Left cardiac atrium (tissue), 4 donors: ENCODE measurements at regions not wholly inside any gene's neighbourhood (a gene's known extent, or its start where the extent isn't known, plus 50 kb on each side); places are given as distances from the start of the nearest gene placed in this dataset.
"Not testable (repeated sequence)": the region's sequence is repeated elsewhere in the genome, so short reads cannot be mapped to it uniquely, and the experiment has no call there.

Experiments
- ATAC-seq, 2 donors: fragments of 200-7000 bp; cut with Tn5 transposase; one replicate each; pipeline ENCODE4 v1.9.1; 2020; ENCODE audit warnings: mild to moderate bottlenecking in 2 of 2, moderate library complexity in 2 of 2
- DNase-seq: peaks from one replicate; pipeline ENCODE4 v3.0.0-alpha.2; 2020
- intact Hi-C, 2 donors: fragments of 100-400 bp; cut with DNase I; formaldehyde crosslinking; loops; one replicate each; pipeline versions ENCODE4 v1.14.1 to v1.15.1; 2022 to 2023
- donor health status: DM: no; HTN: yes; CAD: no.
- donor health status: DM: no; HTN: yes; CAD: no; lungs with severe emphysema.
- donor health status: DM: yes; HTN: yes; CAD: no.
- donor health status: Dilated cardiomyopathy.

GRCh38 chr12:131279281-131279921, 325.7 kb downstream of the ADGRD1 start:
- DNase-seq = no peak
- intact Hi-C loops = no loop called here
- ATAC-seq = no peak

GRCh38 chr12:131280426-131280825, 326.7 kb downstream of the ADGRD1 start:
- no peak for DNase-seq
- intact Hi-C loops = no loop called here
- ATAC-seq = no peak

DNA sequence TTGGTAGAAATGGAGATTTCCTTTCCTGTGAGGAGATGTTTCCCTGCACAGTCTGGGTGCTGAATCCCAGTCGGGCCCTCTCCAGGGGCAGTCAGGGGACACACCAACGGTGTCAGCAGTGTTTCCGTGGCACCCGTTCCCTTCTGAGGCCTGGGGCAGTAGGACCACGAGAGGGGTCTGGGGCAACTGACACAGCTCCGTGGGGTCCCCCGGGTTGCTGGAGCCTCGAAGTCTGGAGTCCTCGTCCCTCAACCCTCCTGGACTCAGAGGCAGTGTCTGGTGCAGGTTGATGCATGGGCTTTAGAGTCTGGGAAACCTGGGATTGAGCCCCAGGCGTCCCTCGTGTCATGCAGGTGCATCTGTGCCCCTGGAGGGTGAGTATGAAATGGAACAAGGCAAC, 327.3 kb downstream of the ADGRD1 start:
- no peak for DNase-seq
- ATAC-seq = no peak
- intact Hi-C loops = no loop called here

GRCh38 chr12:131282292-131283080, 328.8 kb downstream of the ADGRD1 start:
- ATAC-seq (no peak), DNase-seq (no peak)
- intact Hi-C loops = no loop called here

DNA sequence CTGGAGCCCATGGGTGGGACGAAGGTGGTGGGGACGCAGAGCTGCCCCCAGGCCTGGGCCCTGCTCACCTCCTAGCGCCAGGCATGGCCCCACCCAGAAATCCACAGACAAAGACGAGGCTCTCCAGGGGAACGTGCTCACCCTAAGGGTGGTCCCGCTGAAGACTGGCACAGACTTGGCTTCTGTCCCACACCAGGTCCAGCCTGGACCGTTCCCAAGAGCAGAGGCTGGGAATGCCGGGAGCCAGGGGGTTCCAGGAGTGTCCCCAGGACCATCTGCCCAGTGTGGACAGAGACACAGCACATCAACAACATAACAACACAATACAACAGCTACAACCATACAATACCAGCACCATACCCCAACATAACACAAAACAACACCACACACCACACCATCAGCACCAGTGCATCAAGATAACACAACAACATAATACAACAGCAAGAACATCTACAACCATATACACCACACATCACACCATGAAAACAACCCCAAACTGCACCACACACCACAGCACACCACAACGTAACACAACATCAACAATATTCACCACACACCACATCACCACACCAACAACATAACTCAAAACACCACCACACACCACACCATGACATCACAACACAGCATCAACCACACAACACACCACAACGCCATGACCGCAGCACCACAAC, 329.6 kb downstream of the ADGRD1 start:
- intact Hi-C loops = no loop called here
- no peak for DNase-seq
- no peak for ATAC-seq

DNA sequence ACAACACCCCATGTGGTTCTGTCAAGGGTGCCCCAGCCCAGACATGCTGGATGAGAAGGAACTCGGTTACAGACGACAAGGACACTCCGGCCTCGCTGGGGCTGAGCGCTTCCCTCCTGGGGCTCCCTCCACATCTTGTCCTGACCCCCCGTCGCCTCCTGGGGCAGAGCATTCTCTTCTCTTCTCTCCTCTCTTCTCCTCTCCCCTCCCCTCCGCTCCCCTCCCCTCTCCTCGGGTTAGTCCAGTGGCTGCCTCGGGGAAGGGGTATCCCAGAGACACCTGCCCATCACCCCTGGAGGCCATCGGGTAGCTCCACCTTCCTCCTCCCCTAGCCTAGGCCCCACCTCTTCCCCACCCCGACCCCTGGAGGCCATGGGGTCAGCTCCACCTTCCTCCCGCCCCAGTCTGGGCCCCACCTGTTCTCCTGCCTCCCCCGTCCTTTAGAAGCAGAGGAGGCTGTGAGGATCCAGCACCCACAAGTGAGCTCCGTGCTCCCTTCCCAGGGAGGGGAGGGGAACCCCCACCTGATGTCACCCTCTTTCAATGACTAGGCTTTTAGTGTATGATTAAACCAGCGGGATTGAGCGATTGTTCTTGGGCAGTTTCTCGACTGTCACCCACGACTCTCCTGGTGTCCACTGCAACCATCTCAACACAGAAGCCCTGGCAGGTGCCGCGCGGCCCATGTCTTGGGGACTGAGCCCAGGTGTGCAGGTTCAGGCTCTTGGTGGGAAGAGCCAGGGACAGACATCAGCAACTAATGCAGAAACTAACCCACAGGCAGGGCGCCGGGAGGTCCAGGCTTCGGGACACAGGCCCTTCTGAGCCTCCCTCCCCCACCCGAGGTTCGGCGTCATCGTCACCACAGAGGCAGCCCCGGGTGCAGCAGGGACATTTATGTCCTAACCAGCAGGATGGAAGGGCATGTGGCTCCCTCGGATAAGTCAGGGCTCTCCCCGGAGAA, 330.4 kb downstream of the ADGRD1 start:
- intact Hi-C loops, ATAC-seq, DNase-seq: not testable (repeated sequence)

DNA sequence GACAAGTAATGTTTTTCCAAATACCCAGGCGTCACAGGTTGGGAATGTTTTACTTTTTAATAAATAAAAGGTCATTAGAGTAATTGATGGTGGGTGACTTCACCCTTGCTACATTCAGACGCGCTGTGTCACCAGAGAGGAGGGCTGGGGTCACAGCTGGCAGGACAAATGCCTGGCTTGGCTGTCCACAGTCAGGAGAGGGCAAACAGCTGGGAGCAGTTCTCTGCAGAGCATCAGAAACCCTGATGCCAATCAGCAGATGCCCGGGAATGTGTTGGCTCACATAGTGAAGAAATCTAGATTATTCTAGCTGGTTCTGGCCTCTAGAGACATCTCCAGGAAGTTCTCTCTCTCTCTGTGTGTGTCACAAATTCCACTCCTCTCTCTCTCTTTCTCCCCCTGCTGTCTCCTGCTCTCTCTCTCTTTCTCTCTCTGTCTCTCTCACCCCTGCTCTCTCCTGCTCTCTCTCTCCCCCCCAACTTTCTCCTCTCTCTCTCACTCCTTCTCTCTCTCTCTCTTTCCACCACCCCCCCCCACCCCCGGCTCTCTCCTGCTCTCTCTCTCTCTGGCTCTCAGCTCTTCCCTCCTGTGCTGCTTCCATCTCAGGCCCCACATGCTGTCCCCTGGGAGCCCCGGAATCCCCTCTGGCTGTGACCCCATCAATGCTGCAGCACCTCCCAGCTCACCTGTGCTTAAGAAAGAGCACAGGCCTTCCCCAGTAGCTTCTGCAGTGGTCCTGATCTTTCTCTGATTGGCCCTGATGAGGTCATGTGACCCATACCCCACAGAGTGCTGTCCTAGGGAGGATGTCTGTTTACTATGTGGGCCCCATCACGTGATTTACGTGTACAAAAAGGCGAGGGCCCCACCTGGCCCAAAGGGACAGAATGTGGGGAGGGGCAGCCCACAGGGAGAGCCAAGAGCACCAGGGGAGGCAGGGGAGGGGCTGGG, 331.5 kb downstream of the ADGRD1 start:
- intact Hi-C loops, DNase-seq, ATAC-seq: not testable (repeated sequence)

DNA sequence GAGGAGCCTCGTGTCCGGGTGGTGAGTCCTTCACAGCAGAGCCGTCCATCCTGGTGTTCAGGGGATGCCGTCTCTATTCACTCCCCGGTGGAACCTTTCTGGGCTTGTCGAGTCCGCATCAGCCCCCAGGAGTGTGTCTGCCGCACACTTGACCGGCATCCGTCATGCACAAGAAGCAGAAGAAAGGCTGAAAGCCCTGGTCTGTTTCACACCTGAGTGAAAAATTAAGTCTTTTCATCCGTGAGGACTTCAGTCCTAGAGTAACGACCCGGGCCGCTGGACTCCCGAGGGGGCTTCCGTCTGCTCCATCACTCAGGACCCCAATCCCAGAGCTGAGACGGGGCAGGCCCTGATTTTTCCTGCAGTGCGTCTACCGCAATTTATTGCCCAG, 332.2 kb downstream of the ADGRD1 start:
- ATAC-seq, intact Hi-C loops, DNase-seq: not testable (repeated sequence)

GRCh38 chr12:131286301-131286700, 332.6 kb downstream of the ADGRD1 start:
- ATAC-seq, intact Hi-C loops, DNase-seq: not testable (repeated sequence)

- no peak for ATAC-seq
- no peak for DNase-seq
Measured at GRCh38 chr12:131287015-131287937, 333.6 kb downstream of the ADGRD1 start.

GRCh38 chr12:131287938-131288764, 334.4 kb downstream of the ADGRD1 start:
- ATAC-seq = no peak
- DNase-seq = no peak
- intact Hi-C loops = no loop called here

More at GRCh38 chr12:131287015-131287937, 333.6 kb downstream of the ADGRD1 start:
- intact Hi-C loops = no loop called here

DNA sequence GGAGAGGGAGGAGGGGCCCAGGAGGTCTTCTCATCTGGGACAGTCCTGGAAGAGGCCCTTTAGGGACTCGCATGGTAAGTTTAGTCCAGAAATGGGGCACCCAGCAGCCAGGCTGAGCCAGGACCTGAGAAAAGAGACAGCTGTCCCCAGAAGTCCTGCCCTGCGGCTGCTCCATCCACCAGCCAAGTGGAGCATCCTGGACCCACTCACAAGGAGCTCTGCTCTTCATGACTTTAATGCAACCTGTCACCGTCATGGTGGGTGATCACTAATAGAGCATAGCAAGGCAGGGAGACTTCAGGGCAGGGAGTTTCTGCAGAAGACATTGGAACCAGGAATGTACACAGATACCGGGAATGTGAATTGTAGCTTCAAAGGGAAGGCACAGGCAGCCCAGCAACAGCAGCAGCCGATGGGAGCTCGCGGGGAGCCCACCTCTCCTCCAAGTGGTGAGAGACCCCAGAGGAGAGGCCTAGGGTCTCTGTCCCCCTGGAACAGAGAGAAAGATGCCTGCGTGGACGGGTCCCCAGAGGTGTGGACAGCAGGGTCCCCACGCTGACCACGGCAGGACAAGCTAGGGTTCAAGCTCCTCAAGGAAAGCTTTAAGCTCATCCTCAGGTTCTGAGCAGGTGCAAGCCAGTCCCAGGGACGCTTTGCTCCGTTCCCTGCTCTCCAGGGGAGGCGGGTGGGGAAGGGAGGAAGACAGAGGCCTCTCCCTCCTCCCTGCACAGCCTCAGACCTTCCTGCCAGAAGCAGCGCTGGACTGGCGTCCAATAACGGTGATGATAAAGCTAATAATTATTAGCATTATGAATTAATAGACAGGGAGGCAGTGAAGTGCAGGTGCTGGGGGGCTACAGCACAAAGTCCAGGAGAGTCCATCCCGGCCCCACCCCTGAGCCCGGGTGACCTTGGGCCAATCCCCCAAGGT, 335.3 kb downstream of the ADGRD1 start:
- DNase-seq, intact Hi-C loops, ATAC-seq: not testable (repeated sequence)

- DNase-seq, intact Hi-C loops, ATAC-seq: not testable (repeated sequence)
Measured at GRCh38 chr12:131289807-131290206, 336.1 kb downstream of the ADGRD1 start.

DNA sequence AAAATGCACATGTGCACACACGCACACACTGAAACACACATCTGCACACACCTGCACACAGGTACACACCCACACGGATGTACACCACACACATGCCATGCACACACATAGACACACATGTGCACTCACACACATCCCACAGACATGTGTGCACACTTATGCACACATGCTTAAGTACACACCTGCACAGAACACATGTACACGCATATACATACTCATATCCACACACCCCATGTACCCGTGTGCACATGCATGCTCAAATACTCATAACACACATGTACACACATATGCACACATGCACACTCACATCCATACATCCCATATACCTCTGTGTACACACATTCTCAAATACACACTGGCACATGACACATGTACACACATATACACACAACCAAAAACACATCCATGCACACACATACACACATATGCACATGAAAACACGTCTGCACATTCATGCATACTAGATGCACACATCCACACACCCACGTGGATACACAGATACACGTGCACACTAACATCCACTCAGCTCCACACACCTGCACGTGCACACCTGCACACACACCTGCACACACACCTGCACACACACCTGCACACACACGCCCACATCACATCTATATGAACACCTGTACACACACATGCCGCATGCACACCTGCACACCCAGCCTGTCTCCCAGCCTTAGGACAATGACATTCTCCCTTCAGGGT, 336.7 kb downstream of the ADGRD1 start:
- intact Hi-C loops = no loop called here
- DNase-seq = no peak
- no peak for ATAC-seq
